Keratinocyte (primary cell): ENCODE measurements at regions not wholly inside any gene's neighbourhood (a gene's known extent, or its start where the extent isn't known, plus 50 kb on each side); places are given as distances from the start of the nearest gene placed in this dataset.

ENCODE experiments used
- DNase-seq: peaks from one replicate; pipeline ENCODE4 v3.0.0-alpha.2; 2011; ENCODE audit warnings: low read depth, missing footprints, low spot score
- FAIRE-seq: peaks from 2 replicates; lab custom pipeline; 2011; peaks lifted over from hg19 to GRCh38; lab: Jason Lieb, UNC
- H2AFZ ChIP-seq: 2 replicates; pipeline ENCODE4 v1.6.0; 2012; ENCODE audit warnings: low read length, control low read depth, inconsistent platforms; ENCODE audit not compliant: control insufficient read depth
- H3K27ac ChIP-seq: 2 replicates; pipeline ENCODE4 v1.5.1; 2011; ENCODE audit warnings: low read length; ENCODE audit not compliant: control insufficient read depth, insufficient read depth
- H3K27me3 ChIP-seq: 3 replicates; pipeline ENCODE4 v1.6.0; 2011; ENCODE audit warnings: low read length; ENCODE audit not compliant: control insufficient read depth, insufficient read depth; ENCODE audit errors: extremely low read depth
- H3K36me3 ChIP-seq, 2 experiments: 2 replicates in 1 of 2; 3 replicates in 1 of 2; pipeline ENCODE4 v1.5.1; 2011; ENCODE audit warnings: low read length in 2 of 2, mild to moderate bottlenecking in 1 of 2; ENCODE audit not compliant: control insufficient read depth in 2 of 2, insufficient read depth in 2 of 2; ENCODE audit errors: extremely low read depth in 1 of 2
- H3K4me1 ChIP-seq: 3 replicates; pipeline ENCODE4 v1.5.1; 2011; ENCODE audit warnings: low read length; ENCODE audit not compliant: control insufficient read depth, insufficient read depth; ENCODE audit errors: extremely low read depth
- H3K4me2 ChIP-seq: 3 replicates; pipeline ENCODE4 v1.6.0; 2011; ENCODE audit warnings: low read depth, low read length; ENCODE audit not compliant: control insufficient read depth, insufficient read depth; ENCODE audit errors: extremely low read depth
- H3K4me3 ChIP-seq, 3 experiments: fragments of 200-600 bp in 1 of 3; sonication (generic) in 1 of 3; 2 replicates in 2 of 3; 3 replicates in 1 of 3; pipeline ENCODE4 v1.5.1; 2011 to 2016; ENCODE audit warnings: low read length in 3 of 3, mild to moderate bottlenecking in 3 of 3, control low read depth in 2 of 3, inconsistent platforms in 1 of 3, low read depth in 1 of 3, mixed read lengths in 1 of 3, mixed run types in 1 of 3, moderate library complexity in 1 of 3; ENCODE audit not compliant: control insufficient read depth in 2 of 3, insufficient read depth in 2 of 3; ENCODE audit errors: extremely low read depth in 1 of 3
- H3K79me2 ChIP-seq: 2 replicates; pipeline ENCODE4 v1.6.0; 2012; ENCODE audit warnings: low read length; ENCODE audit not compliant: control insufficient read depth, insufficient read depth
- H3K9ac ChIP-seq: 3 replicates; pipeline ENCODE4 v1.6.0; 2011; ENCODE audit warnings: low read length; ENCODE audit not compliant: control insufficient read depth, insufficient read depth; ENCODE audit errors: extremely low read depth
- H3K9me1 ChIP-seq: 3 replicates; pipeline ENCODE4 v1.6.0; 2011; ENCODE audit warnings: low read length; ENCODE audit not compliant: control insufficient read depth, insufficient read depth; ENCODE audit errors: extremely low read depth
- H3K9me3 ChIP-seq: 2 replicates; pipeline ENCODE4 v1.5.1; 2012; ENCODE audit warnings: low read depth, low read length; ENCODE audit not compliant: control insufficient read depth
- H4K20me1 ChIP-seq: 3 replicates; pipeline ENCODE4 v1.6.0; 2011; ENCODE audit warnings: low read length; ENCODE audit not compliant: control insufficient read depth, insufficient read depth; ENCODE audit errors: extremely low read depth
- CTCF ChIP-seq, 3 experiments: IDR thresholded peaks in 1 of 3; conservative IDR thresholded peaks in 1 of 3; optimal IDR thresholded peaks in 1 of 3; 2 replicates in 2 of 3; 3 replicates in 1 of 3; pipeline versions ENCODE3 to v1.5.1; 2011; ENCODE audit warnings: low read length in 3 of 3, mild to moderate bottlenecking in 3 of 3, moderate library complexity in 2 of 3, control low read depth in 1 of 3, inconsistent platforms in 1 of 3; ENCODE audit not compliant: insufficient read depth in 2 of 3; ENCODE audit errors: extremely low read depth in 1 of 3
- EZH2 ChIP-seq: IDR thresholded peaks from one replicate; pipeline ENCODE4 v1.6.1; 2012; ENCODE audit warnings: inconsistent platforms, mild to moderate bottlenecking, low read length, moderate library complexity
- dilution Hi-C: fragments of 300-500 bp; cut with MboI; formaldehyde crosslinking; loops from one replicate; pipeline ENCODE4 v1.7.0; 2020; ENCODE audit warnings: low sequenced_read_pairs; ENCODE audit not compliant: extremely low pct_ligation_motif_present

GRCh38 chr13:64793592-64793991 lies 2436.5 kb downstream of the PCDH9 start:
- Histone ChIP-seq H3K4me3 (no peak overlapping the region), H3K27me3 (no peaks in the 10 kb centered on the region)
- dilution Hi-C loops: no loop called here

GRCh38 chr13:64793131-64793530 lies 2437.0 kb downstream of the PCDH9 start:
- no peaks in the 10 kb centered on the region for H3K9me1 ChIP-seq
- no peak for FAIRE-seq
- H3K4me3 ChIP-seq: no peak overlapping the region
- H3K4me2 ChIP-seq: no peak overlapping the region
- H3K27me3 ChIP-seq: no peaks in the 10 kb centered on the region
- no peaks in the 10 kb centered on the region for H3K36me3 ChIP-seq
- DNase-seq: no peak
- no peaks in the 10 kb centered on the region for H3K4me1 ChIP-seq
- no peak overlapping the region for H3K9ac ChIP-seq
- TF ChIP-seq CTCF (optimal IDR thresholded peaks at IDR 0.05 in 1 of 3, IDR thresholded peaks at IDR 0.05 in 1 of 3, conservative IDR thresholded peaks at IDR 0.05 in 1 of 3; ENCODE audit: extremely low read depth in 1 of 3, insufficient read depth in 2 of 3, low read length in 3 of 3): no peak
- TF ChIP-seq EZH2: no peak
- H4K20me1 ChIP-seq: no peaks in the 10 kb centered on the region
- dilution Hi-C loops: no loop called here
- no peak overlapping the region for H2AFZ ChIP-seq
- H3K79me2 ChIP-seq: no peaks in the 10 kb centered on the region
- H3K27ac ChIP-seq: no peak overlapping the region
- no peaks in the 10 kb centered on the region for H3K9me3 ChIP-seq

More at GRCh38 chr13:64793592-64793991, 2436.5 kb downstream of the PCDH9 start:
- H3K79me2 ChIP-seq: no peaks in the 10 kb centered on the region
- H4K20me1 ChIP-seq: no peaks in the 10 kb centered on the region
- no peaks in the 10 kb centered on the region for H3K9me1 ChIP-seq
- no peak for TF ChIP-seq CTCF (optimal IDR thresholded peaks at IDR 0.05 in 1 of 3, IDR thresholded peaks at IDR 0.05 in 1 of 3, conservative IDR thresholded peaks at IDR 0.05 in 1 of 3; ENCODE audit: extremely low read depth in 1 of 3, insufficient read depth in 2 of 3, low read length in 3 of 3)
- no peak for TF ChIP-seq EZH2
- FAIRE-seq: no peak
- no peak overlapping the region for H3K9ac ChIP-seq
- no peak overlapping the region for H2AFZ ChIP-seq
- H3K9me3 ChIP-seq: no peaks in the 10 kb centered on the region
- no peak for DNase-seq
- H3K36me3 ChIP-seq: no peaks in the 10 kb centered on the region
- H3K27ac ChIP-seq: no peak overlapping the region
- no peaks in the 10 kb centered on the region for H3K4me1 ChIP-seq
- H3K4me2 ChIP-seq: no peak overlapping the region
